Mesenchymal stem cell (in vitro differentiated cells and primary cell): ENCODE measurements at regions not wholly inside any gene's neighbourhood (a gene's known extent, or its start where the extent isn't known, plus 50 kb on each side); places are given as distances from the start of the nearest gene placed in this dataset.

Experiments
- DNase-seq: peaks from one replicate; pipeline ENCODE4 v3.0.0-alpha.2; 2013
- H2AFZ ChIP-seq: one replicate; pipeline ENCODE4 v1.6.1; 2013; ENCODE audit warnings: low read depth, mild to moderate bottlenecking, control low read depth, inconsistent platforms, low read length, moderate library complexity
- H2AK5ac ChIP-seq: 2 replicates; pipeline ENCODE4 v1.6.1; 2013; ENCODE audit warnings: low read length, moderate library complexity, mild to moderate bottlenecking, inconsistent platforms; ENCODE audit not compliant: severe bottlenecking
- H2BK120ac ChIP-seq: one replicate; pipeline ENCODE4 v1.6.1; 2013; ENCODE audit warnings: low read depth, mild to moderate bottlenecking, inconsistent platforms, low read length, moderate library complexity
- H2BK12ac ChIP-seq, 2 experiments: one replicate each; pipeline ENCODE4 v1.6.1; 2013; ENCODE audit warnings: inconsistent platforms in 2 of 2, low read length in 2 of 2, mild to moderate bottlenecking in 2 of 2, moderate library complexity in 2 of 2, control low read depth in 1 of 2
- H2BK15ac ChIP-seq: one replicate; pipeline ENCODE4 v1.6.1; 2013; ENCODE audit warnings: mild to moderate bottlenecking, low read depth, inconsistent platforms; ENCODE audit not compliant: poor library complexity, severe bottlenecking
- H2BK5ac ChIP-seq: 2 replicates; pipeline ENCODE4 v1.6.1; 2013; ENCODE audit warnings: low read depth, mild to moderate bottlenecking, low read length, control low read depth, inconsistent platforms; ENCODE audit not compliant: poor library complexity, severe bottlenecking
- H3K14ac ChIP-seq, 2 experiments: one replicate each; pipeline ENCODE4 v1.6.1; 2013; ENCODE audit warnings: inconsistent platforms in 2 of 2, low read length in 2 of 2, control low read depth in 1 of 2, mild to moderate bottlenecking in 1 of 2, moderate library complexity in 1 of 2
- H3K18ac ChIP-seq, 2 experiments: one replicate each; pipeline ENCODE4 v1.6.1; 2013; ENCODE audit warnings: inconsistent platforms in 2 of 2, low read length in 2 of 2, control low read depth in 1 of 2, low read depth in 1 of 2, mild to moderate bottlenecking in 1 of 2
- H3K23ac ChIP-seq, 2 experiments: one replicate each; pipeline ENCODE4 v1.6.1; 2013; ENCODE audit warnings: inconsistent platforms in 2 of 2, low read length in 2 of 2, mild to moderate bottlenecking in 2 of 2, moderate library complexity in 2 of 2, control low read depth in 1 of 2
- H3K27ac ChIP-seq: 2 replicates; pipeline ENCODE4 v1.5.1; 2013; ENCODE audit warnings: mild to moderate bottlenecking, moderate library complexity, low read length, control low read depth, inconsistent platforms; ENCODE audit not compliant: poor library complexity, severe bottlenecking
- H3K27me3 ChIP-seq, 2 experiments: 2 replicates each; pipeline versions ENCODE4 v1.6.1 to v1.7.0; 2013; ENCODE audit warnings: low read length in 2 of 2, mild to moderate bottlenecking in 2 of 2, moderate library complexity in 2 of 2, control low read depth in 1 of 2, inconsistent platforms in 1 of 2; ENCODE audit not compliant: control insufficient read depth in 1 of 2, insufficient read depth in 1 of 2
- H3K36me3 ChIP-seq, 2 experiments: 2 replicates each; pipeline versions ENCODE4 v1.6.1 to v1.7.0; 2013; ENCODE audit warnings: low read length in 2 of 2, control low read depth in 1 of 2, inconsistent platforms in 1 of 2, low read depth in 1 of 2, mild to moderate bottlenecking in 1 of 2; ENCODE audit not compliant: insufficient read depth in 2 of 2, control insufficient read depth in 1 of 2
- H3K4ac ChIP-seq, 2 experiments: one replicate each; pipeline ENCODE4 v1.6.1; 2013; ENCODE audit warnings: inconsistent platforms in 2 of 2, low read length in 2 of 2, mild to moderate bottlenecking in 2 of 2, moderate library complexity in 2 of 2, control low read depth in 1 of 2, low read depth in 1 of 2
- H3K4me1 ChIP-seq: 2 replicates; pipeline ENCODE4 v1.6.1; 2013; ENCODE audit warnings: low read depth, low read length, control low read depth; ENCODE audit not compliant: control insufficient read depth, insufficient read depth
- H3K4me2 ChIP-seq: 2 replicates; pipeline ENCODE4 v1.6.1; 2013; ENCODE audit warnings: low read length, mild to moderate bottlenecking, inconsistent platforms; ENCODE audit not compliant: poor library complexity, severe bottlenecking
- H3K4me3 ChIP-seq, 2 experiments: 2 replicates each; pipeline versions ENCODE4 v1.5.1 to v1.7.0; 2013; ENCODE audit warnings: low read length in 2 of 2, mild to moderate bottlenecking in 2 of 2, control low read depth in 1 of 2, low read depth in 1 of 2; ENCODE audit not compliant: insufficient read depth in 1 of 2
- H3K79me1 ChIP-seq: replicated peaks from 2 replicates; pipeline ENCODE4 v1.6.1; 2013; ENCODE audit warnings: mild to moderate bottlenecking, control low read depth, low read length, inconsistent platforms; ENCODE audit not compliant: poor library complexity, severe bottlenecking
- H3K9ac ChIP-seq: 2 replicates; pipeline ENCODE4 v1.7.0; 2013; ENCODE audit warnings: mild to moderate bottlenecking, low read length, moderate library complexity
- H3K9me3 ChIP-seq: 2 replicates; pipeline ENCODE4 v1.7.0; 2013; ENCODE audit warnings: mild to moderate bottlenecking, low read length; ENCODE audit not compliant: control insufficient read depth
- H4K8ac ChIP-seq: one replicate; pipeline ENCODE4 v1.6.1; 2013; ENCODE audit warnings: inconsistent platforms, mild to moderate bottlenecking, low read length, moderate library complexity
- H4K91ac ChIP-seq: one replicate; pipeline ENCODE4 v1.6.1; 2013; ENCODE audit warnings: mild to moderate bottlenecking, low read length, inconsistent platforms
- WGBS: methylation state at CpG from one replicate; pipeline ENCODE4 v1.1.7; 2013; ENCODE audit warnings: mixed read lengths; 5-methylcytosine and 5-hydroxymethylcytosine counted together

GRCh38 chrX:81414630-81415029 lies 212.7 kb downstream of the SH3BGRL start:
- Histone ChIP-seq H4K91ac (no peak overlapping the region), H3K9me3 (no peaks in the 10 kb centered on the region), H3K9ac (no peak overlapping the region), H3K36me3 (no peaks in the 10 kb centered on the region), H3K4me3 (no peak overlapping the region), H2BK5ac (no peak overlapping the region), H3K4ac (no peak overlapping the region), H3K4me2 (no peak overlapping the region), H3K14ac (no peak overlapping the region), H3K79me1 (no peaks in the 10 kb centered on the region), H3K4me1 (no peaks in the 10 kb centered on the region), H2BK12ac (no peak overlapping the region), H3K27ac (no peak overlapping the region), H2BK120ac (no peak overlapping the region), H3K23ac (no peak overlapping the region), H3K18ac (no peak overlapping the region), H2AFZ (no peak overlapping the region), H4K8ac (no peak overlapping the region), H2AK5ac (no peak overlapping the region), H2BK15ac (no peak overlapping the region), H3K27me3 (no peaks in the 10 kb centered on the region)
- DNase-seq: no peak
- no CpG with 5 or more reads among the region's 3 CpGs for WGBS
